Mesendoderm (in vitro differentiated cells): ENCODE measurements at regions not wholly inside any gene's neighbourhood (a gene's known extent, or its start where the extent isn't known, plus 50 kb on each side); places are given as distances from the start of the nearest gene placed in this dataset.

Source experiments
- DNase-seq: peaks from one replicate; pipeline ENCODE4 v3.0.0; 2013
- H2AK5ac ChIP-seq: 2 replicates; pipeline ENCODE4 v1.6.1; 2013; ENCODE audit warnings: low read length, inconsistent platforms
- H2BK120ac ChIP-seq: 2 replicates; pipeline ENCODE4 v1.6.1; 2013; ENCODE audit warnings: low read depth, mild to moderate bottlenecking, low read length, moderate library complexity, mixed read lengths
- H2BK15ac ChIP-seq: replicated peaks from 2 replicates; pipeline ENCODE4 v1.6.1; 2013; ENCODE audit warnings: low read depth, mild to moderate bottlenecking, moderate library complexity
- H2BK5ac ChIP-seq: 2 replicates; pipeline ENCODE4 v1.6.1; 2013; ENCODE audit warnings: low read length, inconsistent platforms
- H3K18ac ChIP-seq: 2 replicates; pipeline ENCODE4 v1.6.1; 2013; ENCODE audit warnings: mild to moderate bottlenecking, low read length, mixed read lengths
- H3K23ac ChIP-seq: one replicate; pipeline ENCODE4 v1.6.1; 2013; ENCODE audit warnings: low read length
- H3K27ac ChIP-seq: 2 replicates; pipeline ENCODE4 v1.5.1; 2013; ENCODE audit warnings: low read depth, mild to moderate bottlenecking, inconsistent platforms, low read length, moderate library complexity
- H3K27me3 ChIP-seq: 2 replicates; pipeline ENCODE4 v1.6.1; 2013; ENCODE audit warnings: low read length, control low read depth, mild to moderate bottlenecking, inconsistent platforms; ENCODE audit not compliant: insufficient read depth, poor library complexity
- H3K36me3 ChIP-seq: 2 replicates; pipeline ENCODE4 v1.6.1; 2013; ENCODE audit warnings: low read length, inconsistent platforms; ENCODE audit not compliant: control insufficient read depth, insufficient read depth
- H3K4ac ChIP-seq: one replicate; pipeline ENCODE4 v1.6.1; 2013; ENCODE audit warnings: low read depth, mild to moderate bottlenecking, low read length, moderate library complexity
- H3K4me1 ChIP-seq: 2 replicates; pipeline ENCODE4 v1.6.1; 2013; ENCODE audit warnings: low read depth, low read length, inconsistent platforms; ENCODE audit not compliant: control insufficient read depth
- H3K4me2 ChIP-seq: 2 replicates; pipeline ENCODE4 v1.6.1; 2013; ENCODE audit warnings: low read length
- H3K4me3 ChIP-seq: 2 replicates; pipeline ENCODE4 v1.5.1; 2013; ENCODE audit warnings: mild to moderate bottlenecking, low read length
- H3K56ac ChIP-seq: one replicate; pipeline ENCODE4 v1.6.1; 2013; ENCODE audit warnings: low read length
- H3K79me1 ChIP-seq: 2 replicates; pipeline ENCODE4 v1.6.1; 2013; ENCODE audit warnings: low read length, inconsistent platforms
- H3K79me2 ChIP-seq: 2 replicates; pipeline ENCODE4 v1.6.1; 2013; ENCODE audit warnings: mild to moderate bottlenecking, low read length; ENCODE audit not compliant: control insufficient read depth, insufficient read depth
- H3K9ac ChIP-seq: 2 replicates; pipeline ENCODE4 v1.6.1; 2013; ENCODE audit warnings: low read length, inconsistent platforms
- H4K5ac ChIP-seq: one replicate; pipeline ENCODE4 v1.6.1; 2013; ENCODE audit warnings: low read length
- H4K8ac ChIP-seq: one replicate; pipeline ENCODE4 v1.6.1; 2013; ENCODE audit warnings: low read depth, mild to moderate bottlenecking, control low read depth, low read length, moderate library complexity
- WGBS: extraction: QIAGEN DNeasy Blood & Tissue Kit; methylation state at CpG from one replicate; pipeline ENCODE4 v1.1.7; 2013; ENCODE audit warnings: low lambda C conversion rate, missing lambda C conversion rate; ENCODE audit not compliant: insufficient coverage; ENCODE audit errors: extremely low coverage; 5-methylcytosine and 5-hydroxymethylcytosine counted together

DNA sequence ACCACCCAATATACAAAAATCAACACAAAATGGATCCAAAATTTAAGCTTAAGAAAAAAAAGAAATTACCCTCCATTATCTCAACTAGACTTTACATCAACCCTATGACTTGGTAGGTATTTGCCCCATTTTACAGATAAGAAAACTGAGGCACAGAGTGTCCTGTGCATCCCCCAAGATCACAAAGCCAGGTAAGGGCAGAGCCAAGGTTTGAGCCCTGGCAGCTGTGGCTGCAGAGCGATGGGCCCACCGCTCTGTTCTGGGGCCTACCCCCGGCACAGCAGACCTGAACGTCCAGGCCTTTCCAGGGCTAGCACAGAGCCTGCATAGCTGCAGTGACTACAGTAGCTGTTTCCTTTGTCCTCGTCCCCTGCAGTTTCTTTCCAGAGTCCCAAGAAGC lies 417.6 kb downstream of the SOX9 start:
- Histone ChIP-seq H3K79me1 (no peaks in the 10 kb centered on the region), H3K4me2 (no peak overlapping the region), H3K36me3 (no peaks in the 10 kb centered on the region), H3K23ac (no peak overlapping the region), H3K79me2 (no peaks in the 10 kb centered on the region), H3K4me3 (no peak overlapping the region), H3K9ac (no peak overlapping the region), H3K4ac (no peak overlapping the region), H3K4me1 (peaks cover 2% of the 10 kb centered on the region), H2AK5ac (no peak overlapping the region), H4K5ac (no peak overlapping the region), H2BK15ac (no peak overlapping the region), H3K56ac (no peak overlapping the region), H3K27me3 (no peaks in the 10 kb centered on the region), H3K27ac (no peak overlapping the region), H3K18ac (peak overlapping the region; percentile 43), H2BK120ac (no peak overlapping the region), H2BK5ac (no peak overlapping the region), H4K8ac (no peak overlapping the region)
- no peak for DNase-seq
- no CpG with 5 or more reads among the region's 5 CpGs for WGBS

DNA sequence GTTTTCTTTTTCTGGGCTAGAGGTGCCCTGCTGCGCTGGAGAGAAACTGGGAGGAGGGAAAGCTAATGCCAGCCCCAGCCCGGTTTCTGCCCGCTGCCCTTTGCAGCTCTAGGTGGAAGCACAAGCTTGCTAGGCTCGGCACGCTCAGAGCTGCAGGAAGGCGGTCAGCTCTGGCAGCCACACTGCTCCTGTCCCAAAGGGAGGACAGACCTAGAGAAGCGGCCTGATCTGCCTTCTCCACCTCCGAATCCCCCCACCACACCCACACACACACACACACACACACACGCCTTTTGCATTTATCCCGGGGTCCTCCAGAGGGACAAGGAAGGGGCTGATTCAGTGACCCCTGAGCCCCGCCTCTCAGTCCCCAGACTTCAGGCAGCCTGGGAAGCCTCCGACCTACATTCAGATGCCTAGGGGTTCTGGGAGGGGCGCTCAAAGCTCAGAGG lies 418.1 kb downstream of the SOX9 start:
- Histone ChIP-seq H3K4ac (no peak overlapping the region), H2AK5ac (no peak overlapping the region), H3K9ac (peak overlapping the region; percentile 8), H3K36me3 (no peaks in the 10 kb centered on the region), H2BK5ac (no peak overlapping the region), H3K27me3 (no peaks in the 10 kb centered on the region), H3K23ac (peak overlapping the region; percentile 15), H3K4me2 (no peak overlapping the region), H2BK15ac (no peak overlapping the region), H4K5ac (no peak overlapping the region), H3K18ac (peak overlapping the region; percentile 43), H3K56ac (peak overlapping the region; percentile 71), H3K4me3 (no peak overlapping the region), H3K79me2 (no peaks in the 10 kb centered on the region), H3K79me1 (no peaks in the 10 kb centered on the region), H3K27ac (no peak overlapping the region), H4K8ac (no peak overlapping the region), H3K4me1 (peaks cover 2% of the 10 kb centered on the region), H2BK120ac (no peak overlapping the region)
- WGBS = no CpG with 5 or more reads among the region's 13 CpGs
- DNase-seq = no peak

DNA sequence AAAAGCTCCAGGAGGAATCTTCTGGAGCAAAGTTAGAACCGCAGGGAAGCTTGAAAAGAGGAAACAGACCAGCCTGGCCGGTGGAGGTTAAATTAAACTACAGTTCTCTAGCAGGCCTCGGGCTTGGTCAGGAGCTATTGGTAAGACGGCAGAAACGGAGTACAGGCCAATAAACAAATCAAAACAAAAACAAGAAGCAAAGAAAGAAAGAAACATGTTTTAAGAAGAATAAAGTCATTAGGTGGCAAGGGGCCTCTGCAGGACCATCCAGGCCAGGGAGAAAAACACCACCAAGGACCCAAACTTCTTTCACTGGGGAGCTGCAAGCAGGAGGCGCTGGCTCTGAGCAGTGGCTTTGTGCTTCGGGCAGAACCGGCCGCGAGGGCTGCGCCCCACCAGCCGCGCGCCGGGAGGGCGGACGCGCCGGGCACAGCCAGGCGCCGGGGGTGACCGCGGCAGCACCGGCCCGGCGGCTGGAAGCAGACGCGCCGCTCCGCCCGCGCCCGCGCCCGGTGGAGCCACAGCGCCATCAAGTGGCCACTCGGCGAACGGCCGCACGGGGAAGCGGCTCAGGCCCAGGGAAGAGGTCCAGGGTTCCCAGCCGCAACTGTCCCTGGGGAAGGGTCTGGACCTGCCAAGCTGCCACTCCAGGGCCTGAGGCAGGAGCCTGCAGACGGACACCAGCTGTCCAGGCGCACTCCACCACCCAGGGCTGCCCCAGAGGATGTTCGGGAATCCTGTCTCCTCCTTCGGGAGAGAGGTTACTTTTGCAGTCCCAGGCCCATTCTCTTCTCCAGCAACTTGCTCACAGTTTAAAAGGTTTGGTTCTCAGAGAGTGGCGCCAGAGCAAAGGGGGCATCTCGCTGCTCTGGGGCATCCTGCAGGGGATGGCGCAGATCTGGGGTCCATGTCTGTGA lies 419.4 kb downstream of the SOX9 start:
- Histone ChIP-seq H2BK5ac (no peak overlapping the region), H3K27ac (no peak overlapping the region), H3K4me3 (no peak overlapping the region), H3K56ac (peak overlapping the region; percentile 70), H3K23ac (no peak overlapping the region), H3K4ac (no peak overlapping the region), H4K8ac (no peak overlapping the region), H3K27me3 (no peaks in the 10 kb centered on the region), H3K4me2 (no peak overlapping the region), H3K79me2 (no peaks in the 10 kb centered on the region), H2AK5ac (no peak overlapping the region), H3K9ac (peak overlapping the region; percentile 42), H3K79me1 (no peaks in the 10 kb centered on the region), H3K36me3 (no peaks in the 10 kb centered on the region), H3K18ac (peak overlapping the region; percentile 30), H2BK120ac (no peak overlapping the region), H2BK15ac (no peak overlapping the region), H4K5ac (no peak overlapping the region), H3K4me1 (peaks cover 2% of the 10 kb centered on the region)
- no CpG with 5 or more reads among the region's 50 CpGs for WGBS
- DNase-seq = peak; percentile 84

GRCh38 chr17:72542317-72542716 lies 421.5 kb downstream of the SOX9 start:
- Histone ChIP-seq H2BK15ac (no peak overlapping the region), H4K5ac (no peak overlapping the region), H3K4ac (no peak overlapping the region), H4K8ac (no peak overlapping the region), H2BK120ac (no peak overlapping the region), H3K79me2 (no peaks in the 10 kb centered on the region), H3K4me3 (no peak overlapping the region), H3K27me3 (no peaks in the 10 kb centered on the region), H3K27ac (no peak overlapping the region), H3K4me1 (peaks cover 2% of the 10 kb centered on the region), H3K23ac (no peak overlapping the region), H3K4me2 (no peak overlapping the region), H3K36me3 (no peaks in the 10 kb centered on the region), H3K9ac (no peak overlapping the region), H2BK5ac (no peak overlapping the region), H3K18ac (no peak overlapping the region), H3K56ac (no peak overlapping the region), H3K79me1 (no peaks in the 10 kb centered on the region), H2AK5ac (no peak overlapping the region)
- no peak for DNase-seq
- WGBS = no CpG with 5 or more reads among the region's 5 CpGs

DNA sequence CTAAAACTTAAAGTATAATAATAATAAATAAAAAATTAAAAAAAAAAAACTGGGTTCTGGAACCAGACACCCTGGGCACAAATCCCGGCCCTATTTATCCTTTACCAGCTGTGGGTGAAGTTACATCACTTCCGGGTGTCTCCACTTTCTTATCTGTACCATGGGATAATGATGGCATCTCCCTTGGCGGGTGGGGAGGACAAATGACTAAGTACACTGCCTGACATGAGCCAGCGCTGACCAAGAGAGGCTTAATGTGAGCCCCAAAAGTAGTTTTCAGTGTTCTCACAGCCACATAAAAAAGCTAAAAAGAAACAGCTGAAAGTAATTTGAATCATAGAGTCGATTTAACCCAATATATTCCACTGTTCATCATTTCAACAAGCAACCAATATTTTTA lies 424.9 kb downstream of the SOX9 start:
- no peaks in the 10 kb centered on the region for H3K79me2 ChIP-seq
- H3K79me1 ChIP-seq = no peaks in the 10 kb centered on the region
- H3K27ac ChIP-seq = no peak overlapping the region
- no peak overlapping the region for H3K4ac ChIP-seq
- H3K23ac ChIP-seq = no peak overlapping the region
- H3K36me3 ChIP-seq = no peaks in the 10 kb centered on the region
- no peaks in the 10 kb centered on the region for H3K27me3 ChIP-seq
- H3K56ac ChIP-seq = no peak overlapping the region
- no peak overlapping the region for H3K18ac ChIP-seq
- no CpG with 5 or more reads among the region's 5 CpGs for WGBS
- no peak overlapping the region for H2AK5ac ChIP-seq
- no peak overlapping the region for H3K9ac ChIP-seq
- H4K8ac ChIP-seq = no peak overlapping the region
- H4K5ac ChIP-seq = no peak overlapping the region
- no peak overlapping the region for H2BK5ac ChIP-seq
- H3K4me3 ChIP-seq = no peak overlapping the region
- no peak overlapping the region for H3K4me2 ChIP-seq
- no peaks in the 10 kb centered on the region for H3K4me1 ChIP-seq
- no peak for DNase-seq
- no peak overlapping the region for H2BK15ac ChIP-seq
- H2BK120ac ChIP-seq = no peak overlapping the region
